GM19455 (cell line): ENCODE measurements at regions not wholly inside any gene's neighbourhood (a gene's known extent, or its start where the extent isn't known, plus 50 kb on each side); places are given as distances from the start of the nearest gene placed in this dataset.
"Not testable (repeated sequence)": the region's sequence is repeated elsewhere in the genome, so short reads cannot be mapped to it uniquely, and the experiment has no call there.

Experiments used
- ATAC-seq: cut with Tn5 transposase; IDR thresholded peaks from one replicate; pipeline ENCODE4 v1.9.1; 2021; ENCODE audit not compliant: unreplicated experiment

- ATAC-seq = no peak
Measured at GRCh38 chr7:65453341-65454030, 79.8 kb downstream of the ZNF92 start.

- ATAC-seq = no peak
Measured at GRCh38 chr7:65454469-65454868, 80.8 kb downstream of the ZNF92 start.

- not testable (repeated sequence) for ATAC-seq
Measured at GRCh38 chr7:65455050-65455449, 81.4 kb downstream of the ZNF92 start.

GRCh38 chr7:65457705-65458104, 84.0 kb downstream of the ZNF92 start:
- no peak for ATAC-seq

GRCh38 chr7:65459438-65459837, 85.8 kb downstream of the ZNF92 start:
- no peak for ATAC-seq

GRCh38 chr7:65462148-65462716, 88.6 kb downstream of the ZNF92 start:
- ATAC-seq = no peak

GRCh38 chr7:65463184-65463583, 89.5 kb downstream of the ZNF92 start:
- ATAC-seq = no peak

GRCh38 chr7:65469919-65470558, 96.4 kb downstream of the ZNF92 start:
- not testable (repeated sequence) for ATAC-seq

- no peak for ATAC-seq
Measured at GRCh38 chr7:65471587-65471986, 97.9 kb downstream of the ZNF92 start.

GRCh38 chr7:65475040-65475726, 101.5 kb downstream of the ZNF92 start:
- peak; percentile 24 for ATAC-seq

- peak; percentile 89 for ATAC-seq
Measured at GRCh38 chr7:65475734-65476319, 102.2 kb downstream of the ZNF92 start.

GRCh38 chr7:65477326-65477725, 103.7 kb downstream of the ZNF92 start:
- no peak for ATAC-seq

GRCh38 chr7:65489260-65489767, 115.7 kb downstream of the ZNF92 start:
- no peak for ATAC-seq

- ATAC-seq = not testable (repeated sequence)
Measured at GRCh38 chr7:65496697-65497096, 123.0 kb downstream of the ZNF92 start.

- ATAC-seq = no peak
Measured at GRCh38 chr7:65503434-65504152, 129.9 kb downstream of the ZNF92 start.

GRCh38 chr7:65504504-65505319, 131.1 kb downstream of the ZNF92 start:
- ATAC-seq = not testable (repeated sequence)

GRCh38 chr7:65505320-65505633, 131.6 kb downstream of the ZNF92 start:
- not testable (repeated sequence) for ATAC-seq

- ATAC-seq = not testable (repeated sequence)
Measured at GRCh38 chr7:65508581-65509367, 135.1 kb downstream of the ZNF92 start.
